Fibroblast of villous mesenchyme (primary cell): ENCODE measurements at regions not wholly inside any gene's neighbourhood (a gene's known extent, or its start where the extent isn't known, plus 50 kb on each side); places are given as distances from the start of the nearest gene placed in this dataset.

ENCODE experiments used
- DNase-seq: peaks from one replicate; pipeline ENCODE4 v3.0.0-alpha.2; 2010; ENCODE audit warnings: low read depth
- H3K4me3 ChIP-seq: 2 replicates; pipeline ENCODE4 v1.5.1; 2011; ENCODE audit warnings: low read depth, mild to moderate bottlenecking, low read length
- TF ChIP-seq, protein P1 (sequence below): IDR thresholded peaks from 2 replicates; pipeline ENCODE4 v1.5.1; 2012; ENCODE audit warnings: low read depth, mild to moderate bottlenecking, low read length; ENCODE audit not compliant: insufficient read depth

DNA sequence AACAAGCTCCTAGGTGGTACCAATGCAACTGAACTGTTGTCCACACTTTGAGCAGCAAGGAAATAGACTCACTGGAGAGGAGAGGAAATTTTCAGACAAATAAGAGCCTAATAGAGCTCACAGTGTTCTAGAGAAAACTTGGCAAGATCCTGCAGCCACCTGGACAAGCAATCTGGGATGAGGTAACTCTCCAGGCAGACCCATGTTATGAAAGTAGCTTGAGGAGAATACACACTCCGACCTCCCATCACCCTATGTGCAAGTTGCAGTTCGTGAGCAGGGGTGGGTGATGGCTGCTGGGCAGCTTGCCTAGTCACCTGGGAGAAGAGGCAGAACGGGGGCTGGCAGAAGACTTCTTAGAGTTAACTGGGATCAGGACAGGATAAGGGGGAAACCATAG is 102.2 kb downstream of the KLF4 start:
- H3K4me3 ChIP-seq, result no peak overlapping the region
- DNase-seq, result no peak
- TF ChIP-seq, protein P1, sequence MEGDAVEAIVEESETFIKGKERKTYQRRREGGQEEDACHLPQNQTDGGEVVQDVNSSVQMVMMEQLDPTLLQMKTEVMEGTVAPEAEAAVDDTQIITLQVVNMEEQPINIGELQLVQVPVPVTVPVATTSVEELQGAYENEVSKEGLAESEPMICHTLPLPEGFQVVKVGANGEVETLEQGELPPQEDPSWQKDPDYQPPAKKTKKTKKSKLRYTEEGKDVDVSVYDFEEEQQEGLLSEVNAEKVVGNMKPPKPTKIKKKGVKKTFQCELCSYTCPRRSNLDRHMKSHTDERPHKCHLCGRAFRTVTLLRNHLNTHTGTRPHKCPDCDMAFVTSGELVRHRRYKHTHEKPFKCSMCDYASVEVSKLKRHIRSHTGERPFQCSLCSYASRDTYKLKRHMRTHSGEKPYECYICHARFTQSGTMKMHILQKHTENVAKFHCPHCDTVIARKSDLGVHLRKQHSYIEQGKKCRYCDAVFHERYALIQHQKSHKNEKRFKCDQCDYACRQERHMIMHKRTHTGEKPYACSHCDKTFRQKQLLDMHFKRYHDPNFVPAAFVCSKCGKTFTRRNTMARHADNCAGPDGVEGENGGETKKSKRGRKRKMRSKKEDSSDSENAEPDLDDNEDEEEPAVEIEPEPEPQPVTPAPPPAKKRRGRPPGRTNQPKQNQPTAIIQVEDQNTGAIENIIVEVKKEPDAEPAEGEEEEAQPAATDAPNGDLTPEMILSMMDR, result no peak

GRCh38 chr9:107386396-107386795 is 103.2 kb downstream of the KLF4 start:
- no peak for DNase-seq
- no peak overlapping the region for H3K4me3 ChIP-seq
- TF ChIP-seq, protein P1, result no peak
